Endothelial cell of umbilical vein (primary cell): ENCODE measurements at regions not wholly inside any gene's neighbourhood (a gene's known extent, or its start where the extent isn't known, plus 50 kb on each side); places are given as distances from the start of the nearest gene placed in this dataset.

Source experiments
- BruUV-seq: library from RNA; stranded (reverse); fragments of 400-500 nt; replicated peaks from 2 replicates; lab custom pipeline; 2021; lab: Mats Ljungman, UMichigan
- CTCF ChIA-PET: fragments of 300-600, 350-600 bp; sonication (Branson Sonifier 250); formaldehyde crosslinking; loops from one replicate; lab custom pipeline; 2021; ENCODE audit warnings: antibody characterized with exemption, inconsistent platforms; lab: Charles Lee
- POLR2A ChIA-PET: fragments of 300-600, 350-600 bp; sonication (Branson Sonifier 250); formaldehyde crosslinking; loops from one replicate; lab custom pipeline; 2021; ENCODE audit warnings: antibody characterized with exemption, inconsistent platforms; lab: Charles Lee
- DNase-seq: peaks from one replicate; pipeline ENCODE4 v3.0.0-alpha.2; 2011; ENCODE audit warnings: low read depth, low spot score
- FAIRE-seq: peaks from 2 replicates; lab custom pipeline; 2011; peaks lifted over from hg19 to GRCh38; lab: Jason Lieb, UNC
- H2AFZ ChIP-seq: 2 replicates; pipeline ENCODE4 v1.6.0; 2012; ENCODE audit warnings: low read depth, low read length, control low read depth, inconsistent platforms
- H3K27ac ChIP-seq: 2 replicates; pipeline ENCODE4 v1.5.1; 2011; ENCODE audit warnings: low read depth, mild to moderate bottlenecking, control low read depth, low read length, moderate library complexity; ENCODE audit not compliant: insufficient read depth
- H3K27me3 ChIP-seq, 2 experiments: 2 replicates each; pipeline versions ENCODE4 v1.6.0 to v1.6.1; 2011; ENCODE audit warnings: low read length in 2 of 2, mixed read lengths in 1 of 2; ENCODE audit not compliant: control insufficient read depth in 2 of 2, insufficient read depth in 2 of 2
- H3K36me3 ChIP-seq, 2 experiments: 2 replicates in 1 of 2; 3 replicates in 1 of 2; pipeline ENCODE4 v1.5.1; 2011; ENCODE audit warnings: low read length in 2 of 2, mild to moderate bottlenecking in 1 of 2, moderate library complexity in 1 of 2; ENCODE audit not compliant: control insufficient read depth in 2 of 2, insufficient read depth in 2 of 2; ENCODE audit errors: extremely low read depth in 1 of 2
- H3K4me1 ChIP-seq: 3 replicates; pipeline ENCODE4 v1.5.1; 2011; ENCODE audit warnings: mild to moderate bottlenecking, low read length; ENCODE audit not compliant: control insufficient read depth, insufficient read depth; ENCODE audit errors: extremely low read depth
- H3K4me2 ChIP-seq: 2 replicates; pipeline ENCODE4 v1.6.1; 2011; ENCODE audit warnings: low read length, control low read depth, mixed read lengths; ENCODE audit not compliant: insufficient read depth
- H3K4me3 ChIP-seq, 3 experiments: fragments of 200-600 bp in 1 of 3; sonication (generic), shearing (Covaris generic) in 1 of 3; replicated peaks in 1 of 3; 2 replicates each; pipeline ENCODE4 v1.5.1; 2011 to 2016; ENCODE audit warnings: control low read depth in 3 of 3, low read length in 3 of 3, mild to moderate bottlenecking in 2 of 3, inconsistent platforms in 1 of 3, low read depth in 1 of 3, moderate library complexity in 1 of 3; ENCODE audit not compliant: insufficient read depth in 1 of 3
- H3K79me2 ChIP-seq: 2 replicates; pipeline ENCODE4 v1.6.0; 2012; ENCODE audit warnings: low read length, inconsistent platforms; ENCODE audit not compliant: control insufficient read depth, insufficient read depth
- H3K9ac ChIP-seq: replicated peaks from 2 replicates; pipeline ENCODE3; 2011; ENCODE audit warnings: low read length, control low read depth; ENCODE audit not compliant: insufficient read depth; ENCODE audit errors: extremely low read depth
- H3K9me1 ChIP-seq: replicated peaks from 3 replicates; pipeline ENCODE4 v1.6.0; 2011; ENCODE audit warnings: mild to moderate bottlenecking, low read length; ENCODE audit not compliant: control insufficient read depth, insufficient read depth; ENCODE audit errors: extremely low read depth
- H3K9me3 ChIP-seq: replicated peaks from 2 replicates; pipeline ENCODE4 v1.5.1; 2012; ENCODE audit warnings: low read length, inconsistent platforms; ENCODE audit not compliant: control insufficient read depth, insufficient read depth
- H4K20me1 ChIP-seq: replicated peaks from 2 replicates; pipeline ENCODE3; 2011; ENCODE audit warnings: mild to moderate bottlenecking, low read length; ENCODE audit not compliant: control insufficient read depth, insufficient read depth; ENCODE audit errors: extremely low read depth
- EZH2 ChIP-seq: IDR thresholded peaks from 2 replicates; pipeline ENCODE4 v1.6.1; 2012; ENCODE audit warnings: borderline replicate concordance, low read depth, mild to moderate bottlenecking, moderate library complexity, low read length, inconsistent platforms; ENCODE audit not compliant: severe bottlenecking
- FOS ChIP-seq: IDR thresholded peaks from 2 replicates; pipeline ENCODE4 v1.6.1; 2011; ENCODE audit warnings: mild to moderate bottlenecking, low read length, moderate library complexity, borderline replicate concordance; ENCODE audit not compliant: insufficient read depth
- GATA2 ChIP-seq: IDR thresholded peaks from 2 replicates; pipeline ENCODE4 v1.7.0; 2011; ENCODE audit warnings: low read depth, mild to moderate bottlenecking, moderate library complexity, mixed read lengths, low read length; ENCODE audit not compliant: insufficient read length, insufficient read depth
- JUN ChIP-seq: IDR thresholded peaks from 2 replicates; pipeline ENCODE4 v1.6.1; 2011; ENCODE audit warnings: borderline replicate concordance, low read depth; ENCODE audit not compliant: insufficient read length, insufficient read depth
- MAX ChIP-seq: IDR thresholded peaks from 2 replicates; pipeline ENCODE4 v1.6.1; 2011; ENCODE audit not compliant: insufficient read depth, insufficient read length
- MYC ChIP-seq: IDR thresholded peaks from one replicate; pipeline ENCODE4 v1.6.1; 2011; ENCODE audit warnings: mild to moderate bottlenecking, low read depth, low read length
- POLR2A ChIP-seq: IDR thresholded peaks from 2 replicates; pipeline ENCODE4 v1.6.1; 2012; ENCODE audit warnings: low read depth, mild to moderate bottlenecking, control low read depth, low read length
- POLR2AphosphoS5 ChIP-seq: IDR thresholded peaks from 2 replicates; pipeline ENCODE4 v1.6.1; 2012; ENCODE audit warnings: low read depth, mild to moderate bottlenecking, control low read depth, low read length, moderate library complexity; ENCODE audit not compliant: insufficient read depth
- dilution Hi-C: fragments of 300-500 bp; cut with MboI; formaldehyde crosslinking; loops from one replicate; pipeline ENCODE4 v1.15.0; 2019; ENCODE audit warnings: low sequenced_read_pairs; ENCODE audit not compliant: extremely low pct_ligation_motif_present
- intact Hi-C: fragments of 100-400 bp; cut with micrococcal nuclease; formaldehyde crosslinking; loops from one replicate; pipeline ENCODE4 v1.10.0; 2022
- TF ChIP-seq, protein P1 (sequence below), 2 donors: IDR thresholded peaks; 1 replicate in 1 of 2; 2 replicates in 1 of 2; pipeline ENCODE4 v1.5.1; 2011; ENCODE audit warnings: low read length in 2 of 2, mild to moderate bottlenecking in 2 of 2, moderate library complexity in 2 of 2, control low read depth in 1 of 2, inconsistent platforms in 1 of 2, low read depth in 1 of 2; ENCODE audit not compliant: insufficient read depth in 1 of 2; ENCODE audit errors: extremely low read depth in 1 of 2

DNA sequence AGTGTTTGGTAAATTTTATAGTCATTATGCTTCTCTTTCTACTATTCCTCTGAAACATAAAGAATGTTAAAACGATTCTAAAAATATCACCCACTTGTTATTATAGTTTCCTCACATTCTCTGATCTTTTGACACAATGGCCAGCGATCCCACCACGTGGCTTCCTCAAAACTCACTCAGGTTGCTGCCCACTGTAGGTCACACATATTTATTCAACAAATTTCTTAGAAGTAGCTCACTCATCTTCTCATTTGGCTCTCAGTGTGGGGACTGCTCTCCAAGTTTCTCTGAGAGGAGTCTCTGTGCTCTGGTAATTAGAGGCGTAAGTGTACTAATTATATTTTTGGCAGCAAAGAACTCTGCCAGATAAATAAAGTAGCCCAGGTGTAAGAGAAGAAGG is 465.4 kb downstream of the CDH11 start:
- DNase-seq, result no peak
- H3K79me2 ChIP-seq, result no peaks in the 10 kb centered on the region
- no TSS peak for BruUV-seq
- H4K20me1 ChIP-seq, result no peaks in the 10 kb centered on the region
- ChIA-PET CTCF (no interaction called here), POLR2A (no interaction called here)
- H3K4me1 ChIP-seq, result no peaks in the 10 kb centered on the region
- no peak overlapping the region for H3K27ac ChIP-seq
- H3K4me2 ChIP-seq, result no peak overlapping the region
- no peak for FAIRE-seq
- H3K9me1 ChIP-seq, result no peaks in the 10 kb centered on the region
- dilution Hi-C loops, result no loop called here
- H3K4me3 ChIP-seq, result no peak overlapping the region
- no peak overlapping the region for H2AFZ ChIP-seq
- H3K36me3 ChIP-seq, result no peaks in the 10 kb centered on the region
- no peaks in the 10 kb centered on the region for H3K27me3 ChIP-seq
- TF ChIP-seq GATA2, result no peak
- no peak for TF ChIP-seq EZH2
- TF ChIP-seq MYC, result no peak
- TF ChIP-seq JUN, result no peak
- TF ChIP-seq, protein P1, sequence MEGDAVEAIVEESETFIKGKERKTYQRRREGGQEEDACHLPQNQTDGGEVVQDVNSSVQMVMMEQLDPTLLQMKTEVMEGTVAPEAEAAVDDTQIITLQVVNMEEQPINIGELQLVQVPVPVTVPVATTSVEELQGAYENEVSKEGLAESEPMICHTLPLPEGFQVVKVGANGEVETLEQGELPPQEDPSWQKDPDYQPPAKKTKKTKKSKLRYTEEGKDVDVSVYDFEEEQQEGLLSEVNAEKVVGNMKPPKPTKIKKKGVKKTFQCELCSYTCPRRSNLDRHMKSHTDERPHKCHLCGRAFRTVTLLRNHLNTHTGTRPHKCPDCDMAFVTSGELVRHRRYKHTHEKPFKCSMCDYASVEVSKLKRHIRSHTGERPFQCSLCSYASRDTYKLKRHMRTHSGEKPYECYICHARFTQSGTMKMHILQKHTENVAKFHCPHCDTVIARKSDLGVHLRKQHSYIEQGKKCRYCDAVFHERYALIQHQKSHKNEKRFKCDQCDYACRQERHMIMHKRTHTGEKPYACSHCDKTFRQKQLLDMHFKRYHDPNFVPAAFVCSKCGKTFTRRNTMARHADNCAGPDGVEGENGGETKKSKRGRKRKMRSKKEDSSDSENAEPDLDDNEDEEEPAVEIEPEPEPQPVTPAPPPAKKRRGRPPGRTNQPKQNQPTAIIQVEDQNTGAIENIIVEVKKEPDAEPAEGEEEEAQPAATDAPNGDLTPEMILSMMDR (IDR thresholded peaks at IDR 0.05; ENCODE audit: extremely low read depth in 1 of 2, insufficient read depth in 1 of 2, low read depth in 1 of 2, low read length in 2 of 2), result no peak
- TF ChIP-seq FOS, result no peak
- TF ChIP-seq MAX, result no peak
- no peak for TF ChIP-seq POLR2AphosphoS5
- TF ChIP-seq POLR2A, result no peak
- intact Hi-C loops, result no loop called here
- no peaks in the 10 kb centered on the region for H3K9me3 ChIP-seq
- H3K9ac ChIP-seq, result no peak overlapping the region
